K562 (cell line): ENCODE measurements at regions not wholly inside any gene's neighbourhood (a gene's known extent, or its start where the extent isn't known, plus 50 kb on each side); places are given as distances from the start of the nearest gene placed in this dataset.

Experiments used
- ATAC-seq: fragments of 200-7000 bp; cut with Tn5 transposase; 3 replicates; pipeline ENCODE4 v1.9.1; 2020; ENCODE audit warnings: moderate library complexity
- BruUV-seq: library from RNA; stranded (reverse); fragments of 400-500 nt; replicated peaks from 2 replicates; lab custom pipeline; 2021; lab: Mats Ljungman, UMichigan
- CTCF ChIA-PET: fragments of 300-600 bp; formaldehyde crosslinking; extraction: SDS; loops from one replicate; lab custom pipeline; 2021; ENCODE audit warnings: low intra/inter-chr PET ratio; lab: Yijun Ruan, JAX
- POLR2A ChIA-PET: fragments of 300-600, 350-650 bp; sonication (Branson Sonifier 250); formaldehyde crosslinking; extraction: SDS; loops from one replicate; lab custom pipeline; 2021; ENCODE audit warnings: antibody characterized with exemption, inconsistent platforms; lab: Yijun Ruan, JAX
- DNase-seq, 4 experiments: peaks; one replicate each; pipeline versions ENCODE4 v3.0.0 to v3.0.0-alpha.2; 2011 to 2018; ENCODE audit warnings: low spot score in 3 of 4, mixed read lengths in 3 of 4; ENCODE audit errors: extremely low read depth in 1 of 4
- FAIRE-seq: peaks from 2 replicates; lab custom pipeline; 2011; peaks lifted over from hg19 to GRCh38; lab: Jason Lieb, UNC
- H2AFZ ChIP-seq: 2 replicates; pipeline ENCODE4 v1.6.0; 2011; ENCODE audit warnings: low read depth, low read length, control low read depth, inconsistent platforms
- H3K27ac ChIP-seq: fragments of 200-600 bp; 3 replicates; pipeline ENCODE4 v1.8.0; 2011; ENCODE audit warnings: low read depth, mild to moderate bottlenecking, control low read depth, inconsistent platforms, low read length, moderate library complexity, mixed read lengths; ENCODE audit errors: extremely low read depth
- H3K27me3 ChIP-seq, 2 experiments: fragments of 300-600 bp in 1 of 2; 2 replicates in 1 of 2; 3 replicates in 1 of 2; pipeline versions ENCODE4 v1.6.0 to v1.8.0; 2011; ENCODE audit warnings: inconsistent platforms in 2 of 2, low read length in 2 of 2, mild to moderate bottlenecking in 1 of 2, mixed read lengths in 1 of 2, moderate library complexity in 1 of 2; ENCODE audit not compliant: control insufficient read depth in 2 of 2, insufficient read depth in 2 of 2
- H3K36me3 ChIP-seq: fragments of 300-600 bp; 3 replicates; pipeline ENCODE4 v1.8.0; 2011; ENCODE audit warnings: mild to moderate bottlenecking, low read length, inconsistent platforms; ENCODE audit not compliant: control insufficient read depth, insufficient read depth
- H3K4me1 ChIP-seq, 2 experiments: fragments of 200-600 bp in 1 of 2; replicated peaks in 1 of 2; 2 replicates in 1 of 2; 3 replicates in 1 of 2; pipeline versions ENCODE4 v1.5.1 to v1.8.0; 2011; ENCODE audit warnings: inconsistent platforms in 2 of 2, low read length in 2 of 2, mild to moderate bottlenecking in 1 of 2, mixed read lengths in 1 of 2, moderate library complexity in 1 of 2; ENCODE audit not compliant: control insufficient read depth in 2 of 2, insufficient read depth in 2 of 2
- H3K4me2 ChIP-seq: 2 replicates; pipeline ENCODE4 v1.6.1; 2011; ENCODE audit warnings: low read length, control low read depth, inconsistent platforms, mixed read lengths; ENCODE audit not compliant: insufficient read depth
- H3K4me3 ChIP-seq: fragments of 200-600 bp; sonication (generic), shearing (Covaris generic); 2 replicates; pipeline ENCODE4 v1.5.1; 2016; ENCODE audit warnings: control low read depth, inconsistent platforms
- H3K79me2 ChIP-seq: fragments of 200-600 bp; 3 replicates; pipeline ENCODE4 v1.8.0; 2011; ENCODE audit warnings: low read length, inconsistent platforms; ENCODE audit not compliant: control insufficient read depth, insufficient read depth
- H3K9ac ChIP-seq, 2 experiments: 2 replicates each; pipeline versions ENCODE4 v1.6.0 to v1.6.1; 2011; ENCODE audit warnings: low read depth in 2 of 2, low read length in 2 of 2, control low read depth in 1 of 2, inconsistent platforms in 1 of 2, mild to moderate bottlenecking in 1 of 2, mixed read lengths in 1 of 2; ENCODE audit not compliant: insufficient read depth in 1 of 2
- H3K9me1 ChIP-seq: one replicate; pipeline ENCODE4 v1.6.0; 2011; ENCODE audit warnings: inconsistent platforms, mild to moderate bottlenecking, low read length, moderate library complexity; ENCODE audit not compliant: control insufficient read depth, insufficient read depth
- H3K9me3 ChIP-seq: replicated peaks from 2 replicates; pipeline ENCODE4 v1.5.1; 2011; ENCODE audit warnings: low read depth, low read length, inconsistent platforms; ENCODE audit not compliant: control insufficient read depth, insufficient read depth
- H4K20me1 ChIP-seq: replicated peaks from 2 replicates; pipeline ENCODE4 v1.6.1; 2011; ENCODE audit warnings: low read length, inconsistent platforms, mixed read lengths; ENCODE audit not compliant: control insufficient read depth, insufficient read depth
- CBFA2T2 ChIP-seq: fragments of 450-650 bp; conservative IDR thresholded peaks from 2 replicates; pipeline ENCODE4 v1.6.1; 2017; ENCODE audit warnings: mild to moderate bottlenecking
- HDAC2 ChIP-seq: fragments of 450-650 bp; IDR thresholded peaks from 2 replicates; pipeline ENCODE4 v1.6.1; 2016; ENCODE audit warnings: mild to moderate bottlenecking
- KLF1 ChIP-seq: fragments of 450-650 bp; IDR thresholded peaks from 2 replicates; pipeline ENCODE4 v1.6.1; 2016; ENCODE audit warnings: missing genetic modification characterization, missing compliant biosample characterization
- KLF16 ChIP-seq: IDR thresholded peaks from 2 replicates; pipeline ENCODE4 v1.6.1; 2016; ENCODE audit warnings: antibody characterized with exemption
- MAFG ChIP-seq: fragments of 450-650 bp; conservative IDR thresholded peaks from 2 replicates; pipeline ENCODE4 v1.6.1; 2016; ENCODE audit warnings: missing genetic modification characterization, missing compliant biosample characterization
- TARDBP ChIP-seq: fragments of 450-650 bp; IDR thresholded peaks from 2 replicates; pipeline ENCODE4 v1.6.1; 2016
- ZBTB40 ChIP-seq, 2 experiments: fragments of 450-650 bp in 1 of 2; sonication (generic) in 1 of 2; formaldehyde crosslinking in 1 of 2; IDR thresholded peaks; 2 replicates each; pipeline versions ENCODE4 v1.7.1 to v1.9.0; 2016 to 2022; ENCODE audit warnings: inconsistent platforms in 1 of 2, mild to moderate bottlenecking in 1 of 2, missing genetic modification reagents in 1 of 2
- ZBTB5 ChIP-seq: fragments of 450-650 bp; IDR thresholded peaks from 2 replicates; pipeline ENCODE4 v1.6.1; 2017; ENCODE audit warnings: antibody characterized with exemption
- ZBTB9 ChIP-seq: fragments of 450-650 bp; formaldehyde crosslinking; IDR thresholded peaks from 2 replicates; pipeline ENCODE4 v1.4.0; 2020; ENCODE audit warnings: mild to moderate bottlenecking, moderate library complexity
- ZNF175 ChIP-seq: fragments of 200-800 bp; sonication (Bioruptor generic); IDR thresholded peaks from 2 replicates; pipeline ENCODE4 v1.6.1; 2016; ENCODE audit warnings: low read depth, mild to moderate bottlenecking, missing genetic modification characterization, missing compliant biosample characterization
- ZNF354B ChIP-seq: fragments of 250-450 bp; sonication (Bioruptor Pico); IDR thresholded peaks from 2 replicates; pipeline ENCODE4 v1.4.0; 2020
- ZNF507 ChIP-seq: conservative IDR thresholded peaks from 2 replicates; pipeline ENCODE4 v1.6.1; 2017; ENCODE audit warnings: missing genetic modification characterization, missing compliant biosample characterization
- WGBS: fragments of 100-300 bp; shearing (Covaris generic); methylation state at CpG from one replicate; pipeline ENCODE4 v1.1.6; 2016; ENCODE audit warnings: low coverage, mixed read lengths; ENCODE audit not compliant: insufficient coverage; ENCODE audit errors: missing lambda C conversion rate; 5-methylcytosine and 5-hydroxymethylcytosine counted together
- in situ Hi-C: fragments of 300-500 bp; cut with MboI; formaldehyde crosslinking; loops from 4 replicates; pipeline ENCODE4 v1.15.0; 2018; ENCODE audit warnings: inconsistent platforms, mixed read lengths
- intact Hi-C: fragments of 100-400 bp; cut with micrococcal nuclease; formaldehyde crosslinking; loops from 2 replicates; pipeline ENCODE4 v1.14.2; 2022

- 5% methylated on average over 3 of the region's 3 CpGs for WGBS
- no TSS peak for BruUV-seq
- H3K79me2 ChIP-seq, result no peaks in the 10 kb centered on the region
- FAIRE-seq, result no peak
- no peaks in the 10 kb centered on the region for H3K9me1 ChIP-seq
- H3K9me3 ChIP-seq, result no peaks in the 10 kb centered on the region
- in situ Hi-C loops (no loop called here), intact Hi-C loops (no loop called here)
- no peak for DNase-seq
- H3K36me3 ChIP-seq, result no peaks in the 10 kb centered on the region
- H3K4me3 ChIP-seq, result no peak overlapping the region
- H3K9ac ChIP-seq, result no peak overlapping the region
- CTCF ChIA-PET, result no interaction called here
- no peak overlapping the region for H2AFZ ChIP-seq
- ATAC-seq, result no peak
- POLR2A ChIA-PET, result interaction anchor here (0.5 to 1.8 kb wide), 3 partner anchors 14 to 523 kb away, joined by 3 to 4 read pairs (median 3); no protein-coding TSS in a partner anchor
- peaks cover 0 to 2% of the 10 kb centered on the region in 2 experiments; a peak in 1 of 5 replicates for H3K27me3 ChIP-seq
- no peaks in the 10 kb centered on the region for H4K20me1 ChIP-seq
- H3K4me1 ChIP-seq, result no peaks in the 10 kb centered on the region
- no peak overlapping the region for H3K27ac ChIP-seq
- H3K4me2 ChIP-seq, result no peak overlapping the region
- TF ChIP-seq ZNF175 (no peak), ZBTB5 (no peak), KLF16 (no peak), KLF1 (tag) (no peak), CBFA2T2 (no peak), HDAC2 (no peak), ZNF354B (CRISPR knock-in tag) (no peak), ZBTB9 (CRISPR knock-in tag) (no peak), TARDBP (no peak), ZNF507 (tag) (no peak), ZBTB40 (IDR thresholded peaks at IDR 0.05) (no peak), ZBTB40 (CRISPR knock-in tag; IDR thresholded peaks at IDR 0.05) (no peak), MAFG (tag) (no peak)
These were observed 62.9 kb downstream of the S1PR1 start for GRCh38 chr1:101299710-101300109.
